ENCODE measurements at regions not wholly inside any gene's neighbourhood (a gene's known extent, or its start where the extent isn't known, plus 50 kb on each side); places are given as distances from the start of the nearest gene placed in this dataset.

- H3K9me3 ChIP-seq = no peaks in the 10 kb centered on the region
- H4K20me1 ChIP-seq (ENCODE audit: insufficient read depth) = no peaks in the 10 kb centered on the region
- H3F3A ChIP-seq (replicated peaks; ENCODE audit: insufficient read depth) = no peaks in the 10 kb centered on the region
- 92% methylated on average over 1 of the region's 4 CpGs for WGBS (ENCODE audit: low lambda C conversion rate)
- no peaks in the 10 kb centered on the region for H3K9me2 ChIP-seq
- peak; percentile 21 for DNase-seq
- no peak overlapping the region for H2AFZ ChIP-seq (ENCODE audit: low read depth)
- H3K27me3 ChIP-seq (ENCODE audit: insufficient read depth) = no peaks in the 10 kb centered on the region
- H3K79me2 ChIP-seq (ENCODE audit: insufficient read depth) = no peaks in the 10 kb centered on the region
- H3K4me2 ChIP-seq = no peak overlapping the region
- POLR2A ChIA-PET = interaction anchor here (1.7 kb wide), 1 partner anchor 11 kb away, joined by 5 read pairs; no protein-coding TSS in a partner anchor
- peaks cover 5 to 83% of the 10 kb centered on the region in 2 experiments; a peak in 3 of 4 replicates for H3K4me1 ChIP-seq (ENCODE audit: control insufficient read depth in 1 of 2, insufficient read depth in 2 of 2, low read depth in 1 of 2, low read length in 1 of 2)
- H3K9ac ChIP-seq = no peak overlapping the region
- TF ChIP-seq POLR2AphosphoS5 (IDR thresholded peaks at IDR 0.05; ENCODE audit: low read depth, low read length) (no peak), PBX3 (IDR thresholded peaks at IDR 0.05) (no peak), SIN3A (IDR thresholded peaks at IDR 0.05; ENCODE audit: borderline replicate concordance, low read depth, low read length) (no peak), EP300 (IDR thresholded peaks at IDR 0.05; ENCODE audit: borderline replicate concordance in 1 of 2, low read depth in 1 of 2, low read length in 1 of 2) (no peak)
- CTCF ChIA-PET = interaction anchor here (1.4 to 3.6 kb wide), 5 partner anchors 12 to 237 kb away, joined by 4 to 19 read pairs (median 5); no protein-coding TSS in a partner anchor
- H3K36me3 ChIP-seq (replicated peaks in 1 of 2; ENCODE audit: control insufficient read depth in 1 of 2, insufficient read depth in 2 of 2, low read length in 1 of 2) = no peaks in the 10 kb centered on the region
- peak overlapping the region; percentile 46 to 99; a peak in 3 of 4 replicates for H3K27ac ChIP-seq (ENCODE audit: low read depth in 2 of 2, low read length in 1 of 2)
- no peak overlapping the region for H3K4me3 ChIP-seq (ENCODE audit: low read depth in 2 of 2, low read length in 1 of 2)
Measured at GRCh38 chr15:100769975-100770340, 109.7 kb upstream of the ALDH1A3 start.

- peak overlapping the region; percentile 46 to 99; a peak in 3 of 4 replicates for H3K27ac ChIP-seq (ENCODE audit: low read depth in 2 of 2, low read length in 1 of 2)
- no peak overlapping the region for H2AFZ ChIP-seq (ENCODE audit: low read depth)
- no peaks in the 10 kb centered on the region for H3F3A ChIP-seq (replicated peaks; ENCODE audit: insufficient read depth)
- H3K4me3 ChIP-seq (ENCODE audit: low read depth in 2 of 2, low read length in 1 of 2) = no peak overlapping the region
- no peaks in the 10 kb centered on the region for H3K79me2 ChIP-seq (ENCODE audit: insufficient read depth)
- WGBS (ENCODE audit: low lambda C conversion rate) = 70% methylated on average over 11 of the region's 12 CpGs
- TF ChIP-seq GATA2 (CRISPR knock-in tag; IDR thresholded peaks at IDR 0.05) = peak; percentile 60
- no peak for TF ChIP-seq FOXJ3 (CRISPR knock-in tag; IDR thresholded peaks at IDR 0.05)
- peak; percentile 53; the same call in 1 of the 2 replicates for TF ChIP-seq NFIC (IDR thresholded peaks at IDR 0.05; ENCODE audit: borderline replicate concordance)
- TF ChIP-seq TCF12 (IDR thresholded peaks at IDR 0.05) = peak; percentile 37; the same call in 1 of the 2 replicates
- no peak for TF ChIP-seq SMC3 (IDR thresholded peaks at IDR 0.05; ENCODE audit: low read depth, low read length)
- TF ChIP-seq RXRA (IDR thresholded peaks at IDR 0.05; ENCODE audit: borderline replicate concordance, low read depth) = no peak
- no peak for TF ChIP-seq IRF3 (IDR thresholded peaks at IDR 0.05; ENCODE audit: low read depth, low read length)
- peak in 1 of 2 experiments; percentile 44; a peak in 1 of 4 replicates for TF ChIP-seq EP300 (IDR thresholded peaks at IDR 0.05; ENCODE audit: borderline replicate concordance in 1 of 2, low read depth in 1 of 2, low read length in 1 of 2)
- peak; percentile 52; the same call in 1 of the 2 replicates for TF ChIP-seq MXI1 (IDR thresholded peaks at IDR 0.05; ENCODE audit: low read depth, low read length)
- no peaks in the 10 kb centered on the region for H3K27me3 ChIP-seq (ENCODE audit: insufficient read depth)
- H3K9me3 ChIP-seq = no peaks in the 10 kb centered on the region
- H3K4me2 ChIP-seq = peak overlapping the region; percentile 56; the same call in 1 of the 2 replicates
- no peaks in the 10 kb centered on the region for H4K20me1 ChIP-seq (ENCODE audit: insufficient read depth)
- DNase-seq = peak; percentile 63
- H3K4me1 ChIP-seq (ENCODE audit: control insufficient read depth in 1 of 2, insufficient read depth in 2 of 2, low read depth in 1 of 2, low read length in 1 of 2) = peaks cover 0 to 83% of the 10 kb centered on the region in 2 experiments; a peak in 3 of 4 replicates
- H3K9ac ChIP-seq = no peak overlapping the region
- ChIA-PET CTCF (interaction anchor here (0.9 to 3.6 kb wide), 9 partner anchors 8 to 236 kb away, joined by 3 to 19 read pairs (median 5); no protein-coding TSS in a partner anchor), POLR2A (interaction anchor here (1.7 kb wide), 1 partner anchor 10 kb away, joined by 5 read pairs; no protein-coding TSS in a partner anchor)
- no peaks in the 10 kb centered on the region for H3K36me3 ChIP-seq (replicated peaks in 1 of 2; ENCODE audit: control insufficient read depth in 1 of 2, insufficient read depth in 2 of 2, low read length in 1 of 2)
- H3K9me2 ChIP-seq = no peaks in the 10 kb centered on the region
Measured at GRCh38 chr15:100770661-100771584, 108.7 kb upstream of the ALDH1A3 start.
